ENCODE measurements at regions not wholly inside any gene's neighbourhood (a gene's known extent, or its start where the extent isn't known, plus 50 kb on each side); places are given as distances from the start of the nearest gene placed in this dataset.

DNA sequence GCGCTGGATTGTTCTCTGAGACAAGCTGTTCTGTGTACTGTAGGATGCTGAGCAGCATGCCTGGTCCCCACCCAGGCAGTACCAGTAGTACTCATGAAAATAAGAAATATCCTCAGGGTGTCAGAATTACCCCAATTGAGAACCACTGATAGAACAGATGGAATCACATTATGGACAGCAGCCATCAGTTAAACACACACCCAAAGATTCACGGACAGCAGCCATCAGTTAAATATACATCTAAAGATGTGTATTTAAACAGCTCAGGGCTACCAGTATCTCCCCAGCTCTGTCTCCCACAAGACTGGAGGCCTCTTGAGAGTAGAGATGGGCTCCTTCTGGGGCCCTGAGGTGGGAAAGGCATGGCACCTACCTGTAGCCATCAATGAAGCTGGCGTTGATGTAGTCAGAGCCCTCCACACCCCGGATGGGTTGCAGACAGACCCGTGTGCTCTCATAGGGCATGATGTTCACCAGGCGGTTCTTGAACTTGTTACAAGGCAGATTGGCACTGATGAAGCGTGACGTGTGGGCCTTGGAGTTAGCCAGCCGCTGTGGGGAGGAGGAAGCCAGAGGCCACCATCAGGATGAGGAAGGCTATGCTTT lies 129.3 kb downstream of the PTPRS start:
- no peaks in the 10 kb centered on the region for H3K9me3 ChIP-seq (ENCODE audit: control insufficient read depth, insufficient read depth, low read length)
- H3K4me3 ChIP-seq (ENCODE audit: low read depth, low read length) = no peak overlapping the region
- no peaks in the 10 kb centered on the region for H3K4me1 ChIP-seq (ENCODE audit: control insufficient read depth, insufficient read depth, low read length)
- H3K9ac ChIP-seq (ENCODE audit: low read depth, low read length) = no peak overlapping the region
- H3K27me3 ChIP-seq (ENCODE audit: control insufficient read depth, insufficient read depth, low read length) = no peaks in the 10 kb centered on the region
- H3K36me3 ChIP-seq (ENCODE audit: control insufficient read depth, insufficient read depth, low read length) = peaks cover 76% of the 10 kb centered on the region

DNA sequence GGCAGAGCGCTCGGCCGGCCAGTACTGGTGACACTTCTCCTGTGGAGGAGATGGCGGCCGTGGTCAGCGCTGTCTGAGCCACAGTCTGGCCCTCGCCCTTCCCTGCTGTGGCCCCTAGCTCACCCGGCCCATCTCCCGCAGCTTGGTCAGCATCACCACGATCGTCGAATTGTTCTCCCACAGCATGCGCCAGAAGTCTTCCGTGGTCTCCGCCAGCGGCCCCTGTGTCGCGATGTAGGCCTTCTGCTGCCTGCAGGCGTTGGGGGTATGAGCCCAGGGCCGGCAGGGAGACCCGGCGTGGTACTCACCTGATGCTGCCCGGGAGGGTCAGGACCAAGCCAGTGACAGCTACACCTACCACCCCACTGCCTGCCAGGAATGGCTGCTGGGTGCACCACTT lies 130.1 kb downstream of the PTPRS start:
- no peaks in the 10 kb centered on the region for H3K27me3 ChIP-seq (ENCODE audit: control insufficient read depth, insufficient read depth, low read length)
- H3K36me3 ChIP-seq (ENCODE audit: control insufficient read depth, insufficient read depth, low read length) = peaks cover 69% of the 10 kb centered on the region
- no peak overlapping the region for H3K9ac ChIP-seq (ENCODE audit: low read depth, low read length)
- no peak overlapping the region for H3K4me3 ChIP-seq (ENCODE audit: low read depth, low read length)
- H3K4me1 ChIP-seq (ENCODE audit: control insufficient read depth, insufficient read depth, low read length) = no peaks in the 10 kb centered on the region
- no peaks in the 10 kb centered on the region for H3K9me3 ChIP-seq (ENCODE audit: control insufficient read depth, insufficient read depth, low read length)

DNA sequence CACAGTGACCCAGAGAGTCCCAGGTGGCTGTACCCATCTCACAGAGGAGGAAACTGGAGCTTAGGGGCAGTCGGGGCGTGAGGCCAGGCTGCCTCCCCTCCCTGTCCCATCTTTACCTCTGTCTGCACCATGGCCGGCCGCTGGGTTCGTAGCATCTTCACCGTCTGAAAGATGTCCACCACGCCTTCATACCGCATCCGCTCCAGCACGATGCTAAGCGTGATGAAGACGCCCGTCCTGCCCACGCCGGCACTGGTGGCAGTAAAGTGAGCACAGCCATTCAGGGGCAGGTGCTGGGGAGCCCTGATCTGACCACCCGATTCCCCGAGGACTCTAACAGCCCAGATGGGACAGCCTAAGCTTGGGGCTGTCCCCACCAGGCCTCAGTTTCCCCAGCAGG lies 132.8 kb downstream of the PTPRS start:
- Histone ChIP-seq H3K27me3 (ENCODE audit: control insufficient read depth, insufficient read depth, low read length) (no peaks in the 10 kb centered on the region), H3K9me3 (ENCODE audit: control insufficient read depth, insufficient read depth, low read length) (no peaks in the 10 kb centered on the region), H3K36me3 (ENCODE audit: control insufficient read depth, insufficient read depth, low read length) (peaks cover 49% of the 10 kb centered on the region), H3K4me3 (ENCODE audit: low read depth, low read length) (no peak overlapping the region), H3K9ac (ENCODE audit: low read depth, low read length) (no peak overlapping the region), H3K4me1 (ENCODE audit: control insufficient read depth, insufficient read depth, low read length) (no peaks in the 10 kb centered on the region)

DNA sequence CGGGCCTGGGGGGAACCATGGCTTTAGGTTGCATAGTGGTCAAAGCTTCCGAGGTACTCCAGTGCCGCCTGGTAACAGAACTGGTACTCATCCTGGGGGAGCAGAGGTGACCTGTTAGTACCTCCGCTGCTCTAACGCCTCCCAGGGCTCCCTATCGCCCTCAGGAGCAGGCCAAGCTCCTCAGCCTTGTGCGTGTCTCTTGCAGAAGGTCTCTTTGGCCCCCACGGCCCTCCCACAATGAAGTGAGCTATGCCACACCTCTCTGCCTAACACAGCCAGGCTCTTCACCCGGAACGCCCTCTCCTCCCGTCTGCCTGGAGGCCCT lies 133.9 kb downstream of the PTPRS start:
- H3K9ac ChIP-seq (ENCODE audit: low read depth, low read length) = no peak overlapping the region
- no peaks in the 10 kb centered on the region for H3K27me3 ChIP-seq (ENCODE audit: control insufficient read depth, insufficient read depth, low read length)
- H3K4me3 ChIP-seq (ENCODE audit: low read depth, low read length) = no peak overlapping the region
- peaks cover 40% of the 10 kb centered on the region for H3K36me3 ChIP-seq (ENCODE audit: control insufficient read depth, insufficient read depth, low read length)
- no peaks in the 10 kb centered on the region for H3K4me1 ChIP-seq (ENCODE audit: control insufficient read depth, insufficient read depth, low read length)
- H3K9me3 ChIP-seq (ENCODE audit: control insufficient read depth, insufficient read depth, low read length) = no peaks in the 10 kb centered on the region

DNA sequence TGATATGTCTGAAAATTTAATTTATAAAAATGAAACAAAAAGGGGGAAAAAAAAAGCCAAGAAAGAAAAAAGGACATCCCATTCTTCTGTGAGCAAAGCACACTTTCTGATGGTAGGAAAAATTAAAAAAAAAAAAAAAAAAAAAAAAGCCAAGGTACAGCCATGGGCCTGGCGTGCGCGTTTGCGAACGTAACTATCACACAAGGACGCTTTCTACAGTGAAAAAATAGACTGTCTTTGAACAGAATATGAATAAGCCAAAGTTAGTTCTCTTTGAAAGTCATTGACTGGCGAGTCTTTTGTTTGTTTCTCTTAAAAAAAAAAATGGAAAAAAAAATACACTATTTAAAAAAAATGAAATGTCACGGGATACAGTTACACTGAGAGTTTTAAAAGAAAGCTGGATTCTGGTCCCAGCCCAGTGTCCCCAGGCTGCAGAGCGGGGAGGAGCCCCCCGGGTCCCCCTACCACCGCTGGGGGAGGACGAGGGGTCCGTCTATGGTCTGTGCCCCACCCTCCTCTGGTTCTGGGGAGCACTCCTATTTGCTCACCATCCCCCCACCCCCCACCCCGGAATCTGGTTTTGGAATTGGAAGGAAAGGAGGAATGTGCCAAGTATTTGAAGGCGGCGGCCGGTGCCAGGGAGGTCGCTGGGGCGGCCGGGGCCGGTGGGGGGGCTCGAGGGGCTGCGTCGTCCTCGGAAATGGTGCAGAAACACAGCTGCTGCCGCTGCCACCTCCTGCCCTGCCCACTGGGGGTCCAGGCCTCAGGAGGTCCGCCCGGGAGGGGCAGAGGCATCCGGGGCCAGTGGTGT lies 134.5 kb downstream of the PTPRS start:
- Histone ChIP-seq H3K27me3 (ENCODE audit: control insufficient read depth, insufficient read depth, low read length) (no peaks in the 10 kb centered on the region), H3K9me3 (ENCODE audit: control insufficient read depth, insufficient read depth, low read length) (no peaks in the 10 kb centered on the region), H3K4me1 (ENCODE audit: control insufficient read depth, insufficient read depth, low read length) (no peaks in the 10 kb centered on the region), H3K9ac (ENCODE audit: low read depth, low read length) (no peak overlapping the region), H3K4me3 (ENCODE audit: low read depth, low read length) (no peak overlapping the region), H3K36me3 (ENCODE audit: control insufficient read depth, insufficient read depth, low read length) (peaks cover 35% of the 10 kb centered on the region)

DNA sequence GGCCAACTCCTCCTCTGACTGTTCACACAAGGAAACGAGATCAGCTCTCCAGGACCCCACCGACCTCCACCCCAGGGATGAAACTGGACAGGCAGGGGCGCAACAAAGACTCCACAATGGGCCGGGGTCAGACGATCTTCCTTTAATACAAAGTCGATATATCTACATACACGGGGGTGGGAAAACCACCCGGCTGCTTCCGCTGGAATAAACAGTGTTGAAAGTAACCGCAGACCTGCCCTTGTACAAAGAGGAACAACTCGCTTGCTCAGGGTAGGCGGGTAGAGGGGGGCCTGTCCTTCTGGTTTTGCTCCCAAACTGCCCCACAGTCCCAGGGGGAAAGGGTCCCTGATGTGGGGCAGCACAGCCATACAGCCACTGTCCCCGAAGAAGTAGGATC lies 135.2 kb downstream of the PTPRS start:
- Histone ChIP-seq H3K27me3 (ENCODE audit: control insufficient read depth, insufficient read depth, low read length) (no peaks in the 10 kb centered on the region), H3K9me3 (ENCODE audit: control insufficient read depth, insufficient read depth, low read length) (no peaks in the 10 kb centered on the region), H3K36me3 (ENCODE audit: control insufficient read depth, insufficient read depth, low read length) (peaks cover 27% of the 10 kb centered on the region)

DNA sequence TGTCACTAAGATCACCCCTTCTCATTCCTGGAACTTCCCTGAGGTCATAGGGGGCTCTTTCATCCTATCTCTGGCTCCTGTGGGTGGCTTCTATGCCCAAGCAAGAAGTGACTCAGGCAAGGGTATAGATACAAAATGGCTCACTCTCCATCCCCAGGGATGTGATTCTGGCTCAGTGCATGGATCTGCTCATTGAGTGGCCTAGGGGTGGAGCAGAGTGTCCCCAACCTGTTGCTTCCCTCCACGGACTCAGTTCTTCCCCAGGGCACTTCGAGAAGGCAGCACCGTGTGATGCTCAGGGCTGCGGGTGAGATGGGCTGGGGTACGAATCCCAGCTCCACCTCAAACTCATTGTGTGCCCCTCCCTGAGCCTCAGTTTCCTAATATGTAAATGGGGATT lies 136.4 kb downstream of the PTPRS start:
- peaks cover 21% of the 10 kb centered on the region for H3K36me3 ChIP-seq (ENCODE audit: control insufficient read depth, insufficient read depth, low read length)
- no peaks in the 10 kb centered on the region for H3K27me3 ChIP-seq (ENCODE audit: control insufficient read depth, insufficient read depth, low read length)
- no peaks in the 10 kb centered on the region for H3K4me1 ChIP-seq (ENCODE audit: control insufficient read depth, insufficient read depth, low read length)
- H3K9me3 ChIP-seq (ENCODE audit: control insufficient read depth, insufficient read depth, low read length) = no peaks in the 10 kb centered on the region
- H3K9ac ChIP-seq (ENCODE audit: low read depth, low read length) = no peak overlapping the region
- no peak overlapping the region for H3K4me3 ChIP-seq (ENCODE audit: low read depth, low read length)

More for the DNA sequence above, 135.2 kb downstream of the PTPRS start:
- H3K9ac ChIP-seq (ENCODE audit: low read depth, low read length) = no peak overlapping the region
- H3K4me3 ChIP-seq (ENCODE audit: low read depth, low read length) = no peak overlapping the region
- H3K4me1 ChIP-seq (ENCODE audit: control insufficient read depth, insufficient read depth, low read length) = no peaks in the 10 kb centered on the region
